ENCODE measurements at regions not wholly inside any gene's neighbourhood (a gene's known extent, or its start where the extent isn't known, plus 50 kb on each side); places are given as distances from the start of the nearest gene placed in this dataset.

- TF ChIP-seq, protein P1, sequence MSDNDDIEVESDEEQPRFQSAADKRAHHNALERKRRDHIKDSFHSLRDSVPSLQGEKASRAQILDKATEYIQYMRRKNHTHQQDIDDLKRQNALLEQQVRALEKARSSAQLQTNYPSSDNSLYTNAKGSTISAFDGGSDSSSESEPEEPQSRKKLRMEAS (IDR thresholded peaks at IDR 0.05), result no peak
- TF ChIP-seq TEAD4 (IDR thresholded peaks at IDR 0.05), result no peak
- no peak for TF ChIP-seq USF1 (IDR thresholded peaks at IDR 0.05)
- TF ChIP-seq FOXM1 (IDR thresholded peaks at IDR 0.05; ENCODE audit: borderline replicate concordance, low read depth), result no peak
- TF ChIP-seq RAD21 (IDR thresholded peaks at IDR 0.05; ENCODE audit: low read depth), result no peak
- no peak for TF ChIP-seq TCF12 (IDR thresholded peaks at IDR 0.05; ENCODE audit: low read depth)
- no peak for TF ChIP-seq EP300 (IDR thresholded peaks at IDR 0.05; ENCODE audit: borderline replicate concordance)
- TF ChIP-seq YY1 (IDR thresholded peaks at IDR 0.05; ENCODE audit: low read depth), result no peak
- TF ChIP-seq, protein P2, sequence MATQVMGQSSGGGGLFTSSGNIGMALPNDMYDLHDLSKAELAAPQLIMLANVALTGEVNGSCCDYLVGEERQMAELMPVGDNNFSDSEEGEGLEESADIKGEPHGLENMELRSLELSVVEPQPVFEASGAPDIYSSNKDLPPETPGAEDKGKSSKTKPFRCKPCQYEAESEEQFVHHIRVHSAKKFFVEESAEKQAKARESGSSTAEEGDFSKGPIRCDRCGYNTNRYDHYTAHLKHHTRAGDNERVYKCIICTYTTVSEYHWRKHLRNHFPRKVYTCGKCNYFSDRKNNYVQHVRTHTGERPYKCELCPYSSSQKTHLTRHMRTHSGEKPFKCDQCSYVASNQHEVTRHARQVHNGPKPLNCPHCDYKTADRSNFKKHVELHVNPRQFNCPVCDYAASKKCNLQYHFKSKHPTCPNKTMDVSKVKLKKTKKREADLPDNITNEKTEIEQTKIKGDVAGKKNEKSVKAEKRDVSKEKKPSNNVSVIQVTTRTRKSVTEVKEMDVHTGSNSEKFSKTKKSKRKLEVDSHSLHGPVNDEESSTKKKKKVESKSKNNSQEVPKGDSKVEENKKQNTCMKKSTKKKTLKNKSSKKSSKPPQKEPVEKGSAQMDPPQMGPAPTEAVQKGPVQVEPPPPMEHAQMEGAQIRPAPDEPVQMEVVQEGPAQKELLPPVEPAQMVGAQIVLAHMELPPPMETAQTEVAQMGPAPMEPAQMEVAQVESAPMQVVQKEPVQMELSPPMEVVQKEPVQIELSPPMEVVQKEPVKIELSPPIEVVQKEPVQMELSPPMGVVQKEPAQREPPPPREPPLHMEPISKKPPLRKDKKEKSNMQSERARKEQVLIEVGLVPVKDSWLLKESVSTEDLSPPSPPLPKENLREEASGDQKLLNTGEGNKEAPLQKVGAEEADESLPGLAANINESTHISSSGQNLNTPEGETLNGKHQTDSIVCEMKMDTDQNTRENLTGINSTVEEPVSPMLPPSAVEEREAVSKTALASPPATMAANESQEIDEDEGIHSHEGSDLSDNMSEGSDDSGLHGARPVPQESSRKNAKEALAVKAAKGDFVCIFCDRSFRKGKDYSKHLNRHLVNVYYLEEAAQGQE (IDR thresholded peaks at IDR 0.05; ENCODE audit: low read depth), result no peak
- TF ChIP-seq CEBPB (IDR thresholded peaks at IDR 0.05), result no peak
Observed at GRCh38 chr4:54819034-54819433, 161.3 kb downstream of the KIT start.

Data from Ishikawa (cell line).